ENCODE measurements at regions not wholly inside any gene's neighbourhood (a gene's known extent, or its start where the extent isn't known, plus 50 kb on each side); places are given as distances from the start of the nearest gene placed in this dataset.
A peak's percentile ranks its signal among the peaks of the same experiment; 100 is the strongest.

GRCh38 chr11:112310848-112311247 lies 50.2 kb upstream of the PLET1 start:
- no peak for TF ChIP-seq CTCF (IDR thresholded peaks at IDR 0.05; ENCODE audit: insufficient read depth, low read length, missing control alignments)
- ChIA-PET POLR2A (no interaction called here), CTCF (interaction anchor here (1.4 to 1.6 kb wide), 2 partner anchors 28 to 32 kb away, joined by 3 to 4 read pairs; no protein-coding TSS in a partner anchor)
- DNase-seq (ENCODE audit: low read depth, low spot score), result no peak
- H3K4me3 ChIP-seq (ENCODE audit: low read depth, low read length), result no peak overlapping the region

GRCh38 chr11:112315057-112315720 lies 54.5 kb upstream of the PLET1 start:
- ChIA-PET CTCF (no interaction called here), POLR2A (no interaction called here)
- TF ChIP-seq CTCF (IDR thresholded peaks at IDR 0.05; ENCODE audit: insufficient read depth, low read length, missing control alignments), result no peak

GRCh38 chr11:112315861-112316739 lies 55.4 kb upstream of the PLET1 start:
- ChIA-PET POLR2A (no interaction called here), CTCF (no interaction called here)
- no peak for DNase-seq (ENCODE audit: low read depth, low spot score)
- no peak for TF ChIP-seq CTCF (IDR thresholded peaks at IDR 0.05; ENCODE audit: insufficient read depth, low read length, missing control alignments)
- no peak overlapping the region for H3K4me3 ChIP-seq (ENCODE audit: low read depth, low read length)

More at GRCh38 chr11:112315057-112315720, 54.5 kb upstream of the PLET1 start:
- DNase-seq (ENCODE audit: low read depth, low spot score), result no peak
- H3K4me3 ChIP-seq (ENCODE audit: low read depth, low read length), result no peak overlapping the region

GRCh38 chr11:112316971-112317370 lies 56.3 kb upstream of the PLET1 start:
- CTCF ChIA-PET, result no interaction called here
- POLR2A ChIA-PET, result no interaction called here
- no peak overlapping the region for H3K4me3 ChIP-seq (ENCODE audit: low read depth, low read length)
- no peak for TF ChIP-seq CTCF (IDR thresholded peaks at IDR 0.05; ENCODE audit: insufficient read depth, low read length, missing control alignments)
- DNase-seq (ENCODE audit: low read depth, low spot score), result no peak

- TF ChIP-seq CTCF (IDR thresholded peaks at IDR 0.05; ENCODE audit: insufficient read depth, low read length, missing control alignments), result no peak
- ChIA-PET CTCF (no interaction called here), POLR2A (no interaction called here)
- peak; percentile 84 for DNase-seq (ENCODE audit: low read depth, low spot score)
- H3K4me3 ChIP-seq (ENCODE audit: low read depth, low read length), result no peak overlapping the region
These were observed 57.5 kb upstream of the PLET1 start for GRCh38 chr11:112318184-112318591.

GRCh38 chr11:112318661-112319060 lies 58.0 kb upstream of the PLET1 start:
- ChIA-PET POLR2A (no interaction called here), CTCF (no interaction called here)
- no peak for TF ChIP-seq CTCF (IDR thresholded peaks at IDR 0.05; ENCODE audit: insufficient read depth, low read length, missing control alignments)
- no peak for DNase-seq (ENCODE audit: low read depth, low spot score)
- H3K4me3 ChIP-seq (ENCODE audit: low read depth, low read length), result no peak overlapping the region
